ENCODE measurements at regions not wholly inside any gene's neighbourhood (a gene's known extent, or its start where the extent isn't known, plus 50 kb on each side); places are given as distances from the start of the nearest gene placed in this dataset.

DNA sequence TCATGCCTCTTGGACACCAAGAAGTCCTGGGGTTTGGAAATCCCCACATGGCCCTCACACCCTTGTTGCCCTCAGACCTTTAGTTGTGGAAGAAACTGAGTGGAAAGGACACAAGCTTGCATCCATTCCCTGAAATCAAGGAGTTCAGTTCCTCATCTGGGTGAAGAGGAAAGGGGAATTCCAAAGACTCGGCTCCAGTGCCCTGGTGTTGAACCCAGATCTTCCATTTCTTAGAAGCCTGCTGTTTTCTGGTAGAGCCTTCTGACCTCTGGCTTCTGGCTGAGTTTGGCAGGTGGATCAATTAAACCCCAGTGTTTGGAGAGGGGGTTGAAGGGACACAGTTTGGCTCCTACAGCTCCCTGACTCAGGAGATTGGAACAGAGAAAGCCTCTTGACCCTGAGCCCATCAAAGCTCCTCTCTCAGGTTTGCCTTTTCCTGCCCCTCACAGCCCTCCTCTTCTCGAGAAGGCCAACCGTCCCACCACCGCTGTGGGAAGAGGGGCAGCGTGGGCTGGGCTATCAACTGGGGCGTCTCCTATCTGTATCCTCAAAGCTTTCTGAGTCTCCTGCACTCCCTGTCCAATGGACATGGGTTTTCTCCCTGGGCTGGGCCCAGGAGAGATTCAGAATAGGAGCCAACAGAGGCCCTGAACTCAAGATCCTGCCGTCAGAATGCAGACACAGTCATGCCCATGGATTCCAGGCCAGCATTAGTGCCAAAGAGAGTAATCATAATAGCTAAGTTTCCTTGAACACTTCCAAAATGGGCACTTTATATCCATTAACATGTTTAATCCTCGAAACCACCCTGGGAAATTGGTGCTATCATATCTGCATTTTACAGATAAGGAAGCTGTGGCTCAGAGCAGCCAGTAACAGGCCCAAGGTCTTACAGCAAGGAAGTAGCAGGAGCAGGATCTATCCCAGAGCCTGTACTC, 146.2 kb downstream of the VEGFA start (continued):
- no peak for TF ChIP-seq GABPA (IDR thresholded peaks at IDR 0.05; ENCODE audit: low read depth)

DNA sequence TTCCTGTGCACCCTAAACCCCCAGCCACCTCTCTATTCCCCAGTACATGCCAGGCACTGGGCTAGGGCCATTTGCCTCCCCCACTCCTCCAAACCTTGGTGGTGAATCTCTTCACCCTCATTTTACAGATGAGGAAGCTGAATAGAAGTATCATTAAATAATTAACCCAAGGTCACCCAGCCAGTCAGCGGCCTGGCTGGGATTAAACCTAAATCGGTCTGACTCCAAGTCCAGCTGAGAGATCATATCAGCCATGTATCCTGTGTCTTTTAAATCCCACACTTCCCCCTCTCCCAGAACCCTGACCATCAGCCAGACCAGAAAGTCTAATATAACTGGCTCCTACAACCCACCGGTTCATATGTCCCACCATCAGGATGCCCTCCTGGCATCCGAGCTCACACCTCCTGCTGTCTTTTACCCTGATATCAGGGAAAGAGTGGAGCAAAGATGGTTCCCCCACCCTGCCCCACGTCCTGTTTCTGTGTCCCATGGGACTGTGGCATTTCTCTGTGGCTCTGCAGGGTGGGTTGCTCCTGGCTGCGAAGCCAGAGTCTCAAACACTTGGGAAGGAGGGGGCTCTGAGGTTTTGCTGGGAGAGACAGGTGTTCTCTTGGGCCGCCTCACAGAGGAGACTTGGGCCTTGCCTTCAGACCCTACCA, 145.3 kb downstream of the VEGFA start:
- H3K79me2 ChIP-seq (ENCODE audit: insufficient read depth) = no peaks in the 10 kb centered on the region
- H3K9me2 ChIP-seq = no peaks in the 10 kb centered on the region
- POLR2A ChIA-PET = interaction anchor here (0.7 to 0.8 kb wide), 3 partner anchors 11 to 286 kb away, joined by 3 to 5 read pairs (median 4); partner anchors contain the start of gene GTPBP2
- no peaks in the 10 kb centered on the region for H3K9me3 ChIP-seq
- H3K27ac ChIP-seq (ENCODE audit: low read depth in 2 of 2, low read length in 1 of 2) = peak overlapping the region in 1 of 2 experiments; percentile 90; a peak in 2 of 4 replicates
- no peaks in the 10 kb centered on the region for H3K36me3 ChIP-seq (replicated peaks in 1 of 2; ENCODE audit: control insufficient read depth in 1 of 2, insufficient read depth in 2 of 2, low read length in 1 of 2)
- H3K4me2 ChIP-seq = no peak overlapping the region
- H3K27me3 ChIP-seq (ENCODE audit: insufficient read depth) = no peaks in the 10 kb centered on the region
- H3K4me1 ChIP-seq (ENCODE audit: control insufficient read depth in 1 of 2, insufficient read depth in 2 of 2, low read depth in 1 of 2, low read length in 1 of 2) = peaks cover 29 to 69% of the 10 kb centered on the region in 2 experiments
- no peaks in the 10 kb centered on the region for H4K20me1 ChIP-seq (ENCODE audit: insufficient read depth)
- CTCF ChIA-PET = interaction anchor here (1.2 to 3.3 kb wide), 11 partner anchors 9 to 164 kb away, joined by 3 to 11 read pairs (median 7); partner anchors contain the start of gene VEGFA
- no peak for DNase-seq
- H3K4me3 ChIP-seq (ENCODE audit: low read depth in 2 of 2, low read length in 1 of 2) = no peak overlapping the region
- WGBS (ENCODE audit: low lambda C conversion rate) = 76% methylated on average over 7 of the region's 7 CpGs
- H2AFZ ChIP-seq (ENCODE audit: low read depth) = no peak overlapping the region
- TF ChIP-seq YY1 (IDR thresholded peaks at IDR 0.05; ENCODE audit: low read depth) = no peak
- TF ChIP-seq, protein P1, sequence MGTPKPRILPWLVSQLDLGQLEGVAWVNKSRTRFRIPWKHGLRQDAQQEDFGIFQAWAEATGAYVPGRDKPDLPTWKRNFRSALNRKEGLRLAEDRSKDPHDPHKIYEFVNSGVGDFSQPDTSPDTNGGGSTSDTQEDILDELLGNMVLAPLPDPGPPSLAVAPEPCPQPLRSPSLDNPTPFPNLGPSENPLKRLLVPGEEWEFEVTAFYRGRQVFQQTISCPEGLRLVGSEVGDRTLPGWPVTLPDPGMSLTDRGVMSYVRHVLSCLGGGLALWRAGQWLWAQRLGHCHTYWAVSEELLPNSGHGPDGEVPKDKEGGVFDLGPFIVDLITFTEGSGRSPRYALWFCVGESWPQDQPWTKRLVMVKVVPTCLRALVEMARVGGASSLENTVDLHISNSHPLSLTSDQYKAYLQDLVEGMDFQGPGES (IDR thresholded peaks at IDR 0.05; ENCODE audit: low read depth, low read length) = no peak
- peak in 1 of 2 experiments; percentile 58; a peak in 2 of 4 replicates for TF ChIP-seq EP300 (IDR thresholded peaks at IDR 0.05; ENCODE audit: borderline replicate concordance in 1 of 2, low read depth in 1 of 2, low read length in 1 of 2)
- TF ChIP-seq GATA2 (CRISPR knock-in tag; IDR thresholded peaks at IDR 0.05) = peak; percentile 49; the same call in 1 of the 2 replicates
- TF ChIP-seq GABPA (IDR thresholded peaks at IDR 0.05; ENCODE audit: low read depth) = no peak
- TF ChIP-seq FOXJ3 (CRISPR knock-in tag; IDR thresholded peaks at IDR 0.05) = no peak
- TF ChIP-seq RAD21 (IDR thresholded peaks at IDR 0.05; ENCODE audit: low read length) = 0 out of 2 replicates have a peak, but pooled peaks have one; percentile 6
- H3F3A ChIP-seq (replicated peaks; ENCODE audit: insufficient read depth) = no peaks in the 10 kb centered on the region
- no peak overlapping the region for H3K9ac ChIP-seq

DNA sequence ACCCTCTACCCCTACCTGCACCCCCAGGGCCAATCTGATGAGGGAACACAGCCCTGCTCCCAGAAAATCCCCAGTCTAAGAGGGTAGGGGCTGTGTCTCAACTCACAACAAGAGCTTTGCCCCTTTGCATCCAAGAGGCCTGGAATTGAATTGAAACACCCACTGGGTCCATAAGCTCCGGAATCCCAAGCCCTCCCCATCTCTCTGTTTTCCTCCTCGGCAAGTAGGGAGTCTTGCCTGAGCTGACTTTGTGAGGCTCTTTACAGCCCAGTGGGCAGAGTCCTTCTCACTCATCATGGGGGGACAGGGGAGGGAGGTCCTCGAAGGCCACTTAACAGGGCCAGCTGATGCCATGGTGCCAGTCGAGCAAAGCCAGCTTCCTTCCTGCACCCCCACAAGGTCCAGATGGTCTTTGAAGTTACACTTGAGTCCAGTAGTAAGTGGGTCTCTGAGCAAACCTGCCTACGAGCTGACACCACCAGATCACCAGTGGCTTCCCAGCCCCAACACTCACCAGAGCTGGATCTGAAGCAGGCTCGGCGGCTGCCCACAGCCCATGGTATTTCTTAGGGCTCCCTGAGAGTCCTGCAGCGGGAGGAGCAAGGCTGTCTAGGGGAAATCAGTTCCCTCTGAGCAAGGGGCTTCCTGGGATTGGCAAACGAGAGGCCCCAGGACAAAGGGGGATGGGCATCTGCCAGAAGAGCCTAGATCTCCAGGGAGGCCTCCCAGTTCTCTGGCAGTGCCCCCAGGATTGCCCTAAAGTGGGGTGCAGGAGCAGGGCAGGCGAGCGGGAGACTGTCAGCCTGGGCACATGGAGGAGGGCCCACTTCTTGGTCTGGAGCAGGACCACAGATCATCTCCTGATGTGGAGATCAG, 144.5 kb downstream of the VEGFA start:
- H3K9me3 ChIP-seq = no peaks in the 10 kb centered on the region
- H3K4me3 ChIP-seq (ENCODE audit: low read depth in 2 of 2, low read length in 1 of 2) = no peak overlapping the region
- H3K9me2 ChIP-seq = no peaks in the 10 kb centered on the region
- peaks cover 29 to 74% of the 10 kb centered on the region in 2 experiments for H3K4me1 ChIP-seq (ENCODE audit: control insufficient read depth in 1 of 2, insufficient read depth in 2 of 2, low read depth in 1 of 2, low read length in 1 of 2)
- H3K27ac ChIP-seq (ENCODE audit: low read depth in 2 of 2, low read length in 1 of 2) = peak overlapping the region in 1 of 2 experiments; percentile 90; a peak in 2 of 4 replicates
- H3F3A ChIP-seq (replicated peaks; ENCODE audit: insufficient read depth) = no peaks in the 10 kb centered on the region
- no peak overlapping the region for H3K4me2 ChIP-seq
- H3K9ac ChIP-seq = 0 out of 2 replicates have a peak overlapping the region, but pooled peaks have one; percentile 5
- no peaks in the 10 kb centered on the region for H3K36me3 ChIP-seq (replicated peaks in 1 of 2; ENCODE audit: control insufficient read depth in 1 of 2, insufficient read depth in 2 of 2, low read length in 1 of 2)
- H4K20me1 ChIP-seq (ENCODE audit: insufficient read depth) = no peaks in the 10 kb centered on the region
- no peak for TF ChIP-seq NFIC (IDR thresholded peaks at IDR 0.05; ENCODE audit: borderline replicate concordance)
- no peak for TF ChIP-seq CTCF (IDR thresholded peaks at IDR 0.05)
- TF ChIP-seq EP300 (IDR thresholded peaks at IDR 0.05; ENCODE audit: borderline replicate concordance in 1 of 2, low read depth in 1 of 2, low read length in 1 of 2) = no peak
- no peak for TF ChIP-seq ELF1 (IDR thresholded peaks at IDR 0.05)
- TF ChIP-seq MAX (IDR thresholded peaks at IDR 0.05; ENCODE audit: low read depth) = no peak
- no peak for TF ChIP-seq RCOR1 (IDR thresholded peaks at IDR 0.05; ENCODE audit: low read length)
- TF ChIP-seq SMC3 (IDR thresholded peaks at IDR 0.05; ENCODE audit: low read depth, low read length) = no peak
- no peak for TF ChIP-seq JUND (IDR thresholded peaks at IDR 0.05)
- no peaks in the 10 kb centered on the region for H3K27me3 ChIP-seq (ENCODE audit: insufficient read depth)
- no peaks in the 10 kb centered on the region for H3K79me2 ChIP-seq (ENCODE audit: insufficient read depth)
- no peak for DNase-seq
- ChIA-PET POLR2A (interaction anchor here (0.7 to 1.3 kb wide), 5 partner anchors 10 to 285 kb away, joined by 3 to 5 read pairs (median 3); partner anchors contain the start of gene GTPBP2), CTCF (interaction anchor here (0.7 to 3.8 kb wide), 11 partner anchors 12 to 165 kb away, joined by 3 to 16 read pairs (median 9); partner anchors contain the start of gene VEGFA)
- 89% methylated on average over 3 of the region's 11 CpGs for WGBS (ENCODE audit: low lambda C conversion rate)
- peak overlapping the region; percentile 80; the same call in 1 of the 2 replicates for H2AFZ ChIP-seq (ENCODE audit: low read depth)

Data from SK-N-SH (cell line).